NB4 (cell line): ENCODE measurements at regions not wholly inside any gene's neighbourhood (a gene's known extent, or its start where the extent isn't known, plus 50 kb on each side); places are given as distances from the start of the nearest gene placed in this dataset.

ENCODE experiments used
- MYC ChIP-seq: IDR thresholded peaks from 2 replicates; pipeline ENCODE4 v1.6.1; 2011; ENCODE audit warnings: low read depth, low read length
- POLR2A ChIP-seq: IDR thresholded peaks from 2 replicates; pipeline ENCODE4 v1.6.1; 2011; ENCODE audit warnings: mild to moderate bottlenecking; ENCODE audit not compliant: insufficient read length; ENCODE audit errors: extremely low read depth
- TF ChIP-seq, protein P1 (sequence below): IDR thresholded peaks from one replicate; pipeline ENCODE4 v1.5.1; 2012; ENCODE audit warnings: low read depth, low read length

- TF ChIP-seq, protein P1, sequence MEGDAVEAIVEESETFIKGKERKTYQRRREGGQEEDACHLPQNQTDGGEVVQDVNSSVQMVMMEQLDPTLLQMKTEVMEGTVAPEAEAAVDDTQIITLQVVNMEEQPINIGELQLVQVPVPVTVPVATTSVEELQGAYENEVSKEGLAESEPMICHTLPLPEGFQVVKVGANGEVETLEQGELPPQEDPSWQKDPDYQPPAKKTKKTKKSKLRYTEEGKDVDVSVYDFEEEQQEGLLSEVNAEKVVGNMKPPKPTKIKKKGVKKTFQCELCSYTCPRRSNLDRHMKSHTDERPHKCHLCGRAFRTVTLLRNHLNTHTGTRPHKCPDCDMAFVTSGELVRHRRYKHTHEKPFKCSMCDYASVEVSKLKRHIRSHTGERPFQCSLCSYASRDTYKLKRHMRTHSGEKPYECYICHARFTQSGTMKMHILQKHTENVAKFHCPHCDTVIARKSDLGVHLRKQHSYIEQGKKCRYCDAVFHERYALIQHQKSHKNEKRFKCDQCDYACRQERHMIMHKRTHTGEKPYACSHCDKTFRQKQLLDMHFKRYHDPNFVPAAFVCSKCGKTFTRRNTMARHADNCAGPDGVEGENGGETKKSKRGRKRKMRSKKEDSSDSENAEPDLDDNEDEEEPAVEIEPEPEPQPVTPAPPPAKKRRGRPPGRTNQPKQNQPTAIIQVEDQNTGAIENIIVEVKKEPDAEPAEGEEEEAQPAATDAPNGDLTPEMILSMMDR, result no peak
- TF ChIP-seq MYC, result no peak
- no peak for TF ChIP-seq POLR2A
These were observed 85.1 kb downstream of the PITPNM2 start for GRCh38 chr12:123065676-123066383.
